GM18907 (cell line): ENCODE measurements at regions not wholly inside any gene's neighbourhood (a gene's known extent, or its start where the extent isn't known, plus 50 kb on each side); places are given as distances from the start of the nearest gene placed in this dataset.
"Not testable (repeated sequence)": the region's sequence is repeated elsewhere in the genome, so short reads cannot be mapped to it uniquely, and the experiment has no call there.

Experiments used
- ATAC-seq: cut with Tn5 transposase; IDR thresholded peaks from one replicate; pipeline ENCODE4 v1.9.1; 2021; ENCODE audit warnings: mild to moderate bottlenecking, moderate library complexity; ENCODE audit not compliant: unreplicated experiment

DNA sequence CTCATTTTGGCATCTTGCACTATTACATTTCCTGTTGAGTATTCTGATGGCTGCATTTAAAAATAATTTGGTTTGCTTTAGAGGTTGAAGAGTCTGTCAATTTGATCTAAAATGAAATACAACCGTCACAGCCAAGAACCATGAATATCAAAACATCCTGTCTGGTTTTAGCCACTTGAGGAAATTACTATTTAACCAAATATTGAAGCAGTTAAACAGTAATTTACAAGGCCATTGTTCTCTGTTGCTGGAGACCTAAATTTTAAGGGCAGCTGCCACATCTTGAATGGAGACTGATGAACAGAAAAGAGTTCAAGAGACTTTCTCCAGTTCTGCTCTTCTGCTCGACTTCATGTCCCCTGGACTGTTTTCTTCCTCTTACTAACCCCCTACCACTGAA is 549.4 kb downstream of the LRRC70 start:
- peak; percentile 72 for ATAC-seq

DNA sequence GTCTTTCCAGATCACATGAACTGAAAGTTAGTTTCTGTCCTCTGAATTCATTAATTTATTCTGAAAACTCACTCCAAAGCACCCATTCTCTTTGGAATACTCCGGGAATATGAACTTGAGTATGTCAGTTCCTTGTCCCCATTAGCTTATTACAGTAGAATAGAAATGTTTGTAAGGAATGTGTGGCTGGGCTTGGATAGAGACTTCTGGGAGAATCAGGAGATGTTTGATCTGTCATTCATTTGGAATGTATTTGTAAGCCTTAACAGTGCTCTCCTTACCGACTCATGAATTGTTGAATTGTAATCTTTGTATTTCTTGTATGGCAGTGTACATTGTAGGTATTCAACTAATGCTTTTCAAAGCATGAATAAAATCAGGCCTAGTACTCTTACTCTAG is 548.4 kb downstream of the LRRC70 start:
- no peak for ATAC-seq

DNA sequence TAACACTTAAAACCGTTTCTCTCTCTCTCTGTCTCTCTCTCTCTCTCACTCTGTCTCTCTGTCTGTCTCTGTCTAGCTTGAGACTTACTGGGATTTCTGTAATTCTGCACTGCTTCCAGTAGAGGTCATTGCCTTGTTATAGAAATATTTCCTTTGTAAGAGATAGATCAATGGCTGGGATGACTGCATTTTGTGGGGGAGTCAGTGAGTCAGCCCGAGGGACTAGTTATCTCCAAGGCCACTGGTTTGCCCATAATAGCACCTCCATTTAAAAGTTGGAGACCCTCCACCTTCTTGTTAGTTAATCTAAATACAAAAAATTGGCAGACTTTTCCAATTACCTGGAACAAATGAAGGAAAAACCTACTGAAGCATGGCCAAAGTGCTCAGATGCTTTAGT is 547.2 kb downstream of the LRRC70 start:
- peak; percentile 92 for ATAC-seq

DNA sequence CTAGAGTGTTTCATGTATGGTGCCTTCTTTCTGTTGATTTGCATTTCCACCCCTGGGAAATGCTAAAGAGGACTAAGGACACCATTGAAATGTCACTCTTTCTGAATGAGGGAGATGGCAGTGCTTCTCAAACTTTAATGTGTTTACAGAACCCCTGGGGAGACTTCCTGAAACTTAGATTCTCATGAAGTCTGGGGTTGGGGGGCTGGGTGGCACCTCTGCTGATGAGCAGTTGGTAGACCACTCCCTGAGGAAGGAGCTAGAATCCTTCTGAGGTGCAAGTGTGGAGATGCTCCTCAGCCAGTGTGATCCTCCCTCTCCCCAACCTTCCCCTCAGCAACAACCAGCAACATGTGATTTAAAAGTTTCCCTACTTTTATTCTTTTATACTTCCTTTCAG is 546.8 kb downstream of the LRRC70 start:
- ATAC-seq, result peak; percentile 5

DNA sequence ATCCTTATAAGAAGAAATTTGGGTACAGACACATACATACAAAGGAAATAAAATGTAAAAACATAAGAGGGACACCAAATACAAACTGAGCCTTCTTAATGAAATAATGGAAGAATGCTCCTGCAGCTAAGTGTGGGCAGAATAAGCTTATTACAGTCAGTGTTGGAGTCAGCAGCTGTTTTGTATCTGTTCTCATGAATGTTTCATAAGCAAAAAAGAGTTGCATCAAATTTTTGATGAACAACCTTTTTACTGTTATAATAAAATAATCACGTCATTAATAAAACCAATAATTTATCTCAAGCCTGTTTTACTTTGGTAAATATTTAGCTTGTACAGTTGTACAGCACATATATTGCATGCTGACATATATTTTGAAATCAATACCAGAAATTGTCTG is 545.6 kb downstream of the LRRC70 start:
- ATAC-seq, result no peak

DNA sequence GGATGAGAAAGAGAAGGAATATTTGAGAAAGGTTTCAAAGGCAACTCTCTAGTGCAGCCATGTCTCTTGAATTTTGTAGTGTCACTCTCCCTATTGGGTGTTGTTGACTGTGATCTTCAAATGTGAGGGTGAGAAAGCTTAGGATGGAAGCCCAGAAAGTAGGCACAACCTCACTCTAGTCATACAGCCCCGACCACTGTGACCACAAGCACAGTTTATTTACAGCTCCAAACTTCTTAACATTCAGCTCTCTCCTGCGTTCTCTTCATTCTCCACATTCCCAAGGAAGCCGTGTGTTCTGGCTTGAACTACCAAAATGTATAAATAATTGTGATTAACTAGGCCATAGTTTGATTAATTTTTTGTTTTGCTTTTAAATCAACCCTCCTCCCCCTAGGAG is 542.9 kb downstream of the LRRC70 start:
- ATAC-seq, result no peak

DNA sequence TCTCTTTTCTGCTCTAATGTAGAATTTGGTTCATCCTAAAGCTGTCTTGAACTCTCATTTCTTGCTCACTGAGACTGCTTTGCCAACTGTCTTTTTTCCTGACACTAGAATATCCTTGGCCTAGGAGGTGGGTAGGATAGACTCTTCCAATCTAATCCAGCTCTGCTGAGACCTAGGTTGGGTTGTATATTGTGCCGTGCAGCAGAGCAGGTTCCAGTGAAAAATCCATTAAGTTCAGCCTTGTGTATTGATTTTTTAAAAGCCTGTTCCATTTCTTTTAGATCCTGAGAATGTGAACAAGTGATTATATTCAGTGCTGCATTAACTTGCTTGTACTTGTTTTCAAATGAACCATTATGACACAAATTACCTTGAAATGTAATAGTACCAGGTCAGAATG is 539.6 kb downstream of the LRRC70 start:
- no peak for ATAC-seq

DNA sequence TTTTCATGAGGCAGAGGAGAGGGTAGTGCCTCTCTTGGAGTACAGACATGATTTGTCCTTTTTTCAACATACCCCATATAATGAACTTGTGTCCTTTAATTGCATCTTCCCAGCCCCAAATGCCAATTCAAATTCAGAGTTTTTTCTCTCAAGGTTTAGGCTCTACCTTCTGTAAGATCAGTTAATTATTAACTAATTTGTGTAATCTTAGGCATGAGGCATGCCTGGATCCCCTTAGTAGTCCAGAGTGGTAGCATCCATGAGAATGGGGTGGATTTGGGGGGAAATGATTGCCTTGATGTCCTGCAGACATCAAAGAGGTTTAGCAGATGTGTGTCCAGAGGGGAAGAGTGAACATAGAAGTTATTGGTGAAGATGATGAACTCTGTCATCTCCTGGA is 533.3 kb downstream of the LRRC70 start:
- ATAC-seq, result no peak

DNA sequence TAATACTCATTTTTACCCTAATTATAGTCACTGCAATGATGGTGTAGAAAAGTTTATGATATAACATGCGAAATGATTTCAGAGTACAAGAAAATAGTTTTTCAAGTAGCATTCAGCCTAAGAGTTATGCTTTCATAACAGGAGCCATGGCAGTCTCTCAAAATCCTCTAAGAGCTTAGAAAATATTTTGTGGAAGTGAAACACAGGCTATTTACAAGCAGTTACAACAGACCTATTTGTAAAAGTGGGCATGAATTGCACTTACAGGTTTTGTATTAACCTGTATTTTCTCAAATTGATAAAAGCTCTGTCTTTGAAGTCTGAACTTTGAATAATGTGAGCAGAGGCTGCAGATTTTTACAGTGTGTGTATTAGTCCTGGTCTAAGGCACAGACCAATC is 523.3 kb downstream of the LRRC70 start:
- ATAC-seq, result no peak

DNA sequence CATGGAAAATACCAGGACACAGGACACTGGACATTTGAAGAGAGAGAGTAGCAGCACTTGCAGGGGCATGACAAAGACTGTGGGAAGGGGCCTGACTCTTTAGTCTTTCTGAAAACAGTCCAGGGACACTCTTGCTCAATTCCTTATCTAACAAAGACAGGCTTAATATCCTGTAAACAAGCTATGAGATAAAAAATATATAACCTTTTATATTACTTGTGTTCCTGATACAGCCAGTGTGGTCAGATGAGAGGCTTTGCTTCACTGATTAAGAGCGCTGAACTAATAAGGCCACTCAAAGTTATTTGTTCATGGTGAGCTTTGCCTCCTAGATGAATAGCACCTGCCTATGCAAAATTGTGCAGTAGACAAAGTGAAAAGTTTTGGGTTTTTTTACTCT is 518.7 kb downstream of the LRRC70 start:
- no peak for ATAC-seq

DNA sequence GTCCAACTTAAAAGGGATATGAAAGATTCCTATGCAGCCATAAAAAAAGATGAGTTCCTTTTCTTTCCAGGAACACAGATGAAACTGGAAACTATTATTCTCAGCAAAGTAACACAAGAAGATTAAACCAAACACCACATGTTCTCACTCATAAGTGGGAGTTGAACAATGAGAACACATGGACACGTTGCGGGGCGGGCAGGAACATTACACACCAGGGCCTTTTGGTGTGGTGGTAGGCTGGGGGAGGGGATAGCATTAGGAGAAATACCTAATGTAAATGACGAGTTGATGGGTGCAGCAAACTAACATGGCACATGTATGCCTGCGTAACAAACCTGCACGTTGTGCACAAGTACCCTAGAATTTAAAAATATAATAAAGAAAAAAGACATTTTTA is 516.1 kb downstream of the LRRC70 start:
- no peak for ATAC-seq

DNA sequence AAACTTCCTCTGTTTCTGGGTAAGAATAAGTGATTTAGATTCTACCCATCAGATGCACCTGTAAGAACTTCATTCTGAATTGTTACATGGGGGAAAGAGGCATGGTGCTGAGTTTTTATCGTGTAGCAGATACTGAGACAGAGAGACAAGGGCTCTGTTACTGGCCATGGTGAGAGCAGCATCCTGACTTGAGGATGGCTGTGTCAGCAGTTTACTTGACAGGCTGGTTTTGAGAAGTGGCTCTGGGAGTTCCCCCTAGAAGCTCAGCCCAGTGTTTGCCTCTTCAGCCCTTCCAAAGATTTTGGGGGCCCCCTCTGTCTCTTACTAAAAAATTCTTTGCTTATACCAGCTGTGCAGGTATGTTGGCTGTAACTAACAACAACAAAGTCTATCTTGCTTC is 510.5 kb downstream of the LRRC70 start:
- ATAC-seq, result no peak

DNA sequence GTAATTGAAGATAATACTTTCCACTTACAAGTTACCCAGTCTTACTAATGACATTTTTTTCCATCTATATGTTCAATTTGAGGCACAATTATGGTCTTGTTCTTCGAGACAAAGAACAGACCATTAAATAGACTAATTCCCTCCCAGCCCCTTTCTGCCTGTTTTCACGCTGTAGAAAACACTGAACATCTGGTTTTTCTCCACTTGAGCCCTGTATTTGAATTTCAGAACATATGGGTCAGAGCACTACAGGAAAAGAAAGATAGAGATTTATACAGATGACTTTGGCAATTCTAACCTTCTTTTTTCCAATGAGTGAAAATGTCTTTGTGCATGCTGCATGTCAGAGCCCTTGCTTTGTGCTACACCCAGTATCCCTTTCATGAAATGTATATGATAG is 506.9 kb downstream of the LRRC70 start:
- ATAC-seq, result no peak

DNA sequence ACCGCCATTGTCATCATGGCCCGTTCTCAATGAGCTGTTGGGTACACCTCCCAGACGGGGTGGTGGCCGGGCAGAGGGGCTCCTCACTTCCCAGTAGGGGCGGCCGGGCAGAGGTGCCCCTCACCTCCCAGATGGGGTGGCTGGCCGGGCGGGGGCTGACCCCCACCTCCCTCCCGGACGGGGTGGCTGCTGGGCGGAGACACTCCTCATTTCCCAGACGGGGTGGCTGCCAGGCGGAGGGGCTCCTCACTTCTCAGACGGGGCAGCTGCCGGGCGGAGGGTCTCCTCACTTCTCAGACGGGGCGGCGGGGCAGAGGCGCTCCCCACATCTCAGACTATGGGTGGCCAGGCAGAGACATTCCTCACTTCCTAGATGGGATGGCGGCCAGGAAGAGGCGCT is 505.1 kb downstream of the LRRC70 start:
- ATAC-seq, result not testable (repeated sequence)

DNA sequence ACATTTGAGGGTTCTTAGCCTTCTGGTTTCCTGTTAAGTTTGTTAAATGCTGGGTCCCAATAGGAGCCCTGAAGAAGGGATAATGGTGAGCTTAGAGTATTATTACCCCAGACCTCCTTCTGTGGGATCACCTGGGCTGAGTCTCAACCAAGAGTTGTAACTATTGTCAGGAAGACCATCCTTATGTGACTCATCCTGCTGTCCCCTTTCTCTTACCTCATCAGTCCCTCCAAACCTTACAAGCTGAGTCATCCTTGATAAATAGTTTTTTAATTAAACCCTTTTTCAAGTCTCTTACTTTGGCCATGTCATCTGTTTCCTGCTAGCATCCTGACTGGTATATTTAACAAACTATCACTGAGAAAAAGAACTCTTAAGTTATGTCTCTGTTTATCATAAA is 502.8 kb downstream of the LRRC70 start:
- ATAC-seq, result no peak

DNA sequence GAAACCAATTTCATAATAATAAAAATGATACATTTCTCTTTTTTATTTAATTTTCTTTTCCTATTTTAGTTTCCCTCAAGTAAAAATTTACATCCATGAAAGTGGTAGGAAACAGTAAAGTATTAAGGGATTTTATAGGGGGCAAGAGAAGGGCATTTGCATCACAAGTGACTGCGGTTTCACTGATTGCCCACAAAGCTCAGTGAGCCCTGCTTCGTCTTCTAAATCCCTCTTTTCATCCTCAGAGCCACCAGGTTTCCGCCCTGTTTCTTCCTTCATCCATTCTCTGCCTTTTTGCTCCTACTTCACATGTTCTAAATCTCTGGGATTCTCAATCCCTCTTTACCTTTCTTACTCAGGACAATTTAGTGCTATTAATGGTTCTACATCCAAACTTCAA is 491.4 kb downstream of the LRRC70 start:
- no peak for ATAC-seq

DNA sequence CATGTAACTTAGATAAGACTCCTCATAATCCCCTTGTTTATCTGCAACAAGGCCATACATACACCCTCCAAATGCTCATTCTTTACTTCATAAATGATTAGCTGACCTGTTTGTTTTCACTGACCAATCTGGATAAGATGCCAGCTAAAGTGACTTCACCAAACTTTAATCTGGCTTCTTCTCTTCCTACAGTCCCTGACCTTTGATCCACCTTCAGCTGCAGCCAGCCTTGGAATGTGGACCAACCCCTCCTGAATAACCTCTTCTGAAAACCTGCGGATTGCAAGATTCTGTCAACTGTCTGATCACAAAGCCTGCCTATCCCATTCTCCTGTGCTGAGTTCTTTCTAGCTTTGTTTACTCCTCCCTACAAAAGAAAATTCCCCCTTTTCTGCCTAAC is 476.8 kb downstream of the LRRC70 start:
- ATAC-seq, result no peak

DNA sequence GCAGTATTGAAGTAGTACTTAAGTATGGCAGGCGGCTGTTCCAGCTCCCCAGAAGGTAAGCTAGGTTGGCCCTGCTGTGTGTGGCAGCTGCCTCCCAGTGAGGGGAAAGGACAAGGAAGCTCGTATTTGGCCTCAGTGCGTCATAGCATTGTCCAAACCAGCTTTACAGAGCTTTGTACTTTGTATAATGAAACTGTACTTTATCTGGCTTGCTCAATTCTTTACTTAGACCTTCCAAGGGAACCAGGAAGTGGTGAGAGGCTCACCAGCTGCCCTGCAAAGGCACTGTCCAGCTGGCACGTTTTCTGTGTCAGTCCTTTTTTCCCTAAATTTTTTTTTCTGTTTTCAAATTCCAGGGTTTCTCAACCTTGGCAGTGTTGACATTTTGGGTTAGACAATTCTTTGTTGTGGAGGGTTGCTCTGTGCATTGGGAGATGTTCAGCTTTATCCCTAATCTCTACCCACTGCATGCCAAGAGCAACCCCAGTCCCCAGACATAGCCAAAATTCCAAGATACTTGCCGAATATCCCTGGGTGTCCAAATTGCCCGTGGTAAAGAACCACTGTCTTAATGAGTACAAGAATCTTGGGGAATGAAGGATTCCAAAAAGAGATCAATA is 474.5 kb downstream of the LRRC70 start:
- ATAC-seq, result no peak

DNA sequence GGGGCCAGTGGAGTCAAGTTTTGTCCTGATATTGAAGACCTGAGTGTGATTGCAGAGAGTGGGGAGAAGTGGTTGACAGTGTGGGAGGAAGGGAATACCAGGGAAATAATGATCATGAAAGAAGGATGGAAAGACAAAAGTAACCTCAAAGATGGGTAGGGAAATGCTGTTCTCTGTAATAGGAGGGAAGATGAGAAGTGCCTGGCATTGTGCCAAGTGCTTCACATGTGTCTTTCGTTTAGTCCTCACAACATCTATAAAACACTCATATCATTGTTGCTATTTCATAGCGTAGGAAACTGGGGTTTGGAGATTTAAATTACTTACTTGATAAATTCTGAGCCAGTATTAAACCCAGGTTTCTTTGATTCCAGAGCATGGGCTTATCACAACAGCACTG is 472.3 kb downstream of the LRRC70 start:
- ATAC-seq, result no peak

DNA sequence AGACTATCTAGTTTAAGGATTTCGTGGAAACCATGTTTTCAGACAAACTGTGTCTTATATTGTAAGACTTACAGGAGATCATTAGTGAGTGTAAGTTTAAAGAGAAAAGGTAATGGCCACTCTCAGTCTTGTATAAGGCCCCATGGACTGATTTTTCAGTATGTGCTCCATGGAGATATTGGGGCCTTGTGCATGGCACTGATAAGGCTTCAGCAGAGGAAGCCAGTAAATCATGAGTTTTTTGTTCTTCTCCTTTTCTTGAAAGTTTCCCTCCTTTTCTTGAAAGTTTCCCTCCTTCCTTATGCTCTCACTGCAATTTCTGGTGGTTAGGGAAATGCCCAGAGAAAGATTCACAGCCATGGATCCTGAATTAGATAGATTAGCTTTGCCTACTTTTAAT is 471.3 kb downstream of the LRRC70 start:
- ATAC-seq, result no peak

DNA sequence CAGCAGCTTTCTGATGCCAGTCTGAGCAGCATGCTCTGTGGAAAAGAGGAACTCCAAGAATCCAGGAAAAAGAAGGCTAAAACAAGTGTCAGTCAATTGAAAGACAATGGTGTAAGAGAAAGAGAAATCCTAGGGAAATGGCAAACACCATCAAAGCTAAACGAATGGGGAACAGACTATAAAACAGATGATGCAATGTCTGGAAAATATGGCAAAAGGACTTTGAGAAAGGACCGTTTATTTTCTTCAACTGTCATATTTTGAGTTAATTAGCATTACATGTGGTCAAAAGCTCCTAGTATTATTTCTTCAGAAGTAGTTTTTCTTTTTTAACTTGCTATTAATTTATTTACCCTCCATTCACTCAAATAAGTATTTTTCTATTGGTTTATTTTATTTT is 465.2 kb downstream of the LRRC70 start:
- ATAC-seq, result no peak

DNA sequence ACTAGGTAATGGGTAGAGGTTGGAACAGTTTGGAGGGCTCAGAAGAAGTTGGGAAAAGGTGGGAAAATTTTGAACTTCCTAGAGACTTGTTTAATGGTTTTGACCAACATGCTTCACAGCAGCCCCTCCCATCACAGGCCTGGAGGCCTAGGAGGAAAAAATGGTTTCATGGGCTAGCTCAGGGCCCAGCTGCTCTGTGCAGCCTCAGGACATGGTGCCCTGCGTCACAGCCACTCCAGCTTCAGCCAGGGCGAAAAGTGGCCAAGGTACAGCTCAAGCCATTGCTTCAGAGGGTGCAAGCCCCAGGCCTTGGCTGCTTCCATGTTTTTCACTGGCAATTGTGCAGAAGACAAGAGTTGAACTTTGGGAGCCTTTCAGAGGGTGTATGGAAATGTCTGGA is 453.7 kb downstream of the LRRC70 start:
- ATAC-seq, result no peak

DNA sequence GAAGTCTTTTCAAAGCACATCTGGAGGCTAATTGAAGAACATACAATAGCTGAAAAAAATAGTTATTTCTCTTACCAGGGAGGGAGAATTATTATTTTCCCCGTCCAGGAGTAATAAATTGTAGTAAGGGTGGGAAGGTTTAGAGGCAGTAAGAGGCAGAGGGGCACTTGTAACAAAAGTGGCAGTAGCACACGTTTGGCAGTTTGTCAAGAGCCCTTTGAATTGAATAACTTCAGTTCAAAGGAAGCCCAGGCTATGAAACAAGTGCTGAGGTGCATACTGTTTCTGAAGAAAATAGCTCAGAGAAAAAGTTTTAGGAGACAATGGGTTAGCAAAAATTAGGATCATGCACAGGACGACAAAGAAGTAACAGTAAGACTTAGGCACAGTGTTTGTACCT is 451.3 kb downstream of the LRRC70 start:
- no peak for ATAC-seq

DNA sequence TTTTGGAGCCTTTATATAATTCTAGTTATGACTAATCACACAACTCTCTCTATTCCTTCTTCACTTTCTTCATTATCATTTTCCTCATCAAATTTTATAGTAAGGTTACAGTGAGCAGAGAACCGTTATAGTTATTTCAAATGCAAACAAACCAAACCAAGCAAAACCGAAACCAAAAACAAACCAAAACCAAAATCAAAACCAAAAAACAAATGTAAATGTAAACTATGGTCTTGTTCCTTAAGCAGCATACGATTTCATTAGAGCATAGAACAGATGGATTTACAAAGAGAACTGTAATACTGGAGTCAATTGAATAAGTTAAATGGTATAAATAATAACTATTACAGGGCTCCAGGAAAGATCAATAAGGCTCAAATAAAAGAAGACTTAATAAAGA is 447.1 kb downstream of the LRRC70 start:
- no peak for ATAC-seq
